SK-N-SH treated with all-trans-retinoic acid at 6 μM for 48 hours (cell line): ENCODE measurements at regions not wholly inside any gene's neighbourhood (a gene's known extent, or its start where the extent isn't known, plus 50 kb on each side); places are given as distances from the start of the nearest gene placed in this dataset.

ENCODE experiments used
- ZFP3 ChIP-seq: fragments of 250-450 bp; sonication (Bioruptor Pico); IDR thresholded peaks from 2 replicates; pipeline ENCODE4 v1.5.0; 2020; ENCODE audit warnings: mild to moderate bottlenecking, moderate library complexity
- TF ChIP-seq, protein P1 (sequence below): fragments of 250-450 bp; sonication (Bioruptor Pico); IDR thresholded peaks from 2 replicates; pipeline ENCODE4 v1.5.0; 2020; ENCODE audit warnings: mild to moderate bottlenecking, moderate library complexity

DNA sequence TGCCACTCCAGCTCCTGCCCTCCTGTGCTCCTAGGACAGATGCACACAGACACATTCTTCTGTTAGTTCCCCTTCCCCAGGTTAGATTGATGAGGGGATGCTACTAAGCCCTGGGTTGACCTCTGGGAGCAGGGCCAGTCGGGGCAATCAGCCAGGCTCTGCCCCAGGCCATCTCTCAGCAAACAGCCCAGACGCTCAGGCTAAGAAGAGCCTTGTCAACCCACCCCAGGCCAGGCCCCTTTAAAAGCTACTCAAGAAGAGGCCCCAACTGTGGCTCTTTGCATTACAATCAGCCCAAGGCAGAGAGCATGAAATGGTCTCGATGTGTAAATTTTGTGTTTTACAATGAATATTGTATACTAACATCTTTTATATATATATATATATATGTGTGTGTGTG lies 107.4 kb downstream of the TFAP2A start:
- TF ChIP-seq, protein P1, sequence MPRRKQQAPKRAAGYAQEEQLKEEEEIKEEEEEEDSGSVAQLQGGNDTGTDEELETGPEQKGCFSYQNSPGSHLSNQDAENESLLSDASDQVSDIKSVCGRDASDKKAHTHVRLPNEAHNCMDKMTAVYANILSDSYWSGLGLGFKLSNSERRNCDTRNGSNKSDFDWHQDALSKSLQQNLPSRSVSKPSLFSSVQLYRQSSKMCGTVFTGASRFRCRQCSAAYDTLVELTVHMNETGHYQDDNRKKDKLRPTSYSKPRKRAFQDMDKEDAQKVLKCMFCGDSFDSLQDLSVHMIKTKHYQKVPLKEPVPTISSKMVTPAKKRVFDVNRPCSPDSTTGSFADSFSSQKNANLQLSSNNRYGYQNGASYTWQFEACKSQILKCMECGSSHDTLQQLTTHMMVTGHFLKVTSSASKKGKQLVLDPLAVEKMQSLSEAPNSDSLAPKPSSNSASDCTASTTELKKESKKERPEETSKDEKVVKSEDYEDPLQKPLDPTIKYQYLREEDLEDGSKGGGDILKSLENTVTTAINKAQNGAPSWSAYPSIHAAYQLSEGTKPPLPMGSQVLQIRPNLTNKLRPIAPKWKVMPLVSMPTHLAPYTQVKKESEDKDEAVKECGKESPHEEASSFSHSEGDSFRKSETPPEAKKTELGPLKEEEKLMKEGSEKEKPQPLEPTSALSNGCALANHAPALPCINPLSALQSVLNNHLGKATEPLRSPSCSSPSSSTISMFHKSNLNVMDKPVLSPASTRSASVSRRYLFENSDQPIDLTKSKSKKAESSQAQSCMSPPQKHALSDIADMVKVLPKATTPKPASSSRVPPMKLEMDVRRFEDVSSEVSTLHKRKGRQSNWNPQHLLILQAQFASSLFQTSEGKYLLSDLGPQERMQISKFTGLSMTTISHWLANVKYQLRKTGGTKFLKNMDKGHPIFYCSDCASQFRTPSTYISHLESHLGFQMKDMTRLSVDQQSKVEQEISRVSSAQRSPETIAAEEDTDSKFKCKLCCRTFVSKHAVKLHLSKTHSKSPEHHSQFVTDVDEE (CRISPR knock-in tag) = no peak
- TF ChIP-seq ZFP3 = no peak
